Hepatocyte (in vitro differentiated cells): ENCODE measurements at regions not wholly inside any gene's neighbourhood (a gene's known extent, or its start where the extent isn't known, plus 50 kb on each side); places are given as distances from the start of the nearest gene placed in this dataset.

Experiments
- EZH2 ChIP-seq: fragments of 200-600 bp; sonication (generic); IDR thresholded peaks from 2 replicates; pipeline ENCODE4 v1.6.1; 2016; ENCODE audit warnings: antibody characterized with exemption, mild to moderate bottlenecking, borderline replicate concordance
- TF ChIP-seq, protein P1 (sequence below): fragments of 200-600 bp; sonication (generic); IDR thresholded peaks from 2 replicates; pipeline ENCODE4 v1.5.1; 2016; ENCODE audit warnings: antibody characterized with exemption, mild to moderate bottlenecking; ENCODE audit not compliant: poor library complexity

- TF ChIP-seq, protein P1, sequence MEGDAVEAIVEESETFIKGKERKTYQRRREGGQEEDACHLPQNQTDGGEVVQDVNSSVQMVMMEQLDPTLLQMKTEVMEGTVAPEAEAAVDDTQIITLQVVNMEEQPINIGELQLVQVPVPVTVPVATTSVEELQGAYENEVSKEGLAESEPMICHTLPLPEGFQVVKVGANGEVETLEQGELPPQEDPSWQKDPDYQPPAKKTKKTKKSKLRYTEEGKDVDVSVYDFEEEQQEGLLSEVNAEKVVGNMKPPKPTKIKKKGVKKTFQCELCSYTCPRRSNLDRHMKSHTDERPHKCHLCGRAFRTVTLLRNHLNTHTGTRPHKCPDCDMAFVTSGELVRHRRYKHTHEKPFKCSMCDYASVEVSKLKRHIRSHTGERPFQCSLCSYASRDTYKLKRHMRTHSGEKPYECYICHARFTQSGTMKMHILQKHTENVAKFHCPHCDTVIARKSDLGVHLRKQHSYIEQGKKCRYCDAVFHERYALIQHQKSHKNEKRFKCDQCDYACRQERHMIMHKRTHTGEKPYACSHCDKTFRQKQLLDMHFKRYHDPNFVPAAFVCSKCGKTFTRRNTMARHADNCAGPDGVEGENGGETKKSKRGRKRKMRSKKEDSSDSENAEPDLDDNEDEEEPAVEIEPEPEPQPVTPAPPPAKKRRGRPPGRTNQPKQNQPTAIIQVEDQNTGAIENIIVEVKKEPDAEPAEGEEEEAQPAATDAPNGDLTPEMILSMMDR, result peak; percentile 89
- TF ChIP-seq EZH2, result no peak
Observed at GRCh38 chr2:145752091-145752806, 1232.3 kb upstream of the ZEB2 start.
